ENCODE measurements at regions not wholly inside any gene's neighbourhood (a gene's known extent, or its start where the extent isn't known, plus 50 kb on each side); places are given as distances from the start of the nearest gene placed in this dataset.

DNA sequence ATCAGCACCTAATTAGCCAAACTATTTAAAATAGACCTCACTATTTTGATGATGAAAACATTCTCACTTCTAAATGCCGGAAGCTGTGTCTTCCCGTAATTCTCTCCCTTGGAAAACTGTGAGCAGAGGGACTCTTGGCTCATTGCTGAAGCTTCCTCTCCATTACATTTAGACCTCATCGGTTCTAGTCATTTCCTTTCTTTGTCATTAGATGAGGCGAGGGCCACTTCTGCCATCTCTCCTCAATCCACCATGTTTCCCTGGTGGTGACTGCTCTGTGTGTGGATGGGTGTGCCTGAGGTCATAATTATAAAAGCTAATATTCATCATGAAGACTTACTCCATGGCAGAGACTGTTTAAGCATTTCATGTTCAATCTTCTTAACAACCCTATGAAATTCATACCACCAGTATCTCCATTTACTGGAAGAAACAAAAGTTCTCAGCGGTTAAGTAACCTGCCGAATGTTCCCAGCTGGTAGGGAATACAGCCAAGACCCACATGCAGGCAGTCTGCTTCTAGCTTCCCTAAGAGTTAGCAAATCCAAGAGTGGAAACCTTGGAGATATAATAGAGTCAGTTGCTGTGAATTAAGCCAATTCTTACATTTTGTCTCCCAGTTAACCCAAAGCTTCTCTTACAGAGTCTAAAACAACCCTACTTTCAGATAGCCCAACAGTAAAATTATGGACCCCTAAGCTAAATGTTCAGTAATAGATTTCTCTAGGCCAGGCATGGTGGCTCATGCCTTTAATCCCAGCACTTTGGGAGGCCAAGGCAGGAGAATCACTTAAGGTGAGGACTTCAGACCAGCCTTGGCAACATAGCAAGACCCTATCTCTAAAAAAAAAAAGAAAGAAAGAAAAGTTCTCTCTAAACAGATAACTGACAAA lies 156.2 kb downstream of the ZBTB18 start:
- no peak overlapping the region for H3K4me3 ChIP-seq (ENCODE audit: control insufficient read depth, low read depth, low read length)
- peak; percentile 38 for DNase-seq (ENCODE audit: low read depth)
- TF ChIP-seq, protein P1, sequence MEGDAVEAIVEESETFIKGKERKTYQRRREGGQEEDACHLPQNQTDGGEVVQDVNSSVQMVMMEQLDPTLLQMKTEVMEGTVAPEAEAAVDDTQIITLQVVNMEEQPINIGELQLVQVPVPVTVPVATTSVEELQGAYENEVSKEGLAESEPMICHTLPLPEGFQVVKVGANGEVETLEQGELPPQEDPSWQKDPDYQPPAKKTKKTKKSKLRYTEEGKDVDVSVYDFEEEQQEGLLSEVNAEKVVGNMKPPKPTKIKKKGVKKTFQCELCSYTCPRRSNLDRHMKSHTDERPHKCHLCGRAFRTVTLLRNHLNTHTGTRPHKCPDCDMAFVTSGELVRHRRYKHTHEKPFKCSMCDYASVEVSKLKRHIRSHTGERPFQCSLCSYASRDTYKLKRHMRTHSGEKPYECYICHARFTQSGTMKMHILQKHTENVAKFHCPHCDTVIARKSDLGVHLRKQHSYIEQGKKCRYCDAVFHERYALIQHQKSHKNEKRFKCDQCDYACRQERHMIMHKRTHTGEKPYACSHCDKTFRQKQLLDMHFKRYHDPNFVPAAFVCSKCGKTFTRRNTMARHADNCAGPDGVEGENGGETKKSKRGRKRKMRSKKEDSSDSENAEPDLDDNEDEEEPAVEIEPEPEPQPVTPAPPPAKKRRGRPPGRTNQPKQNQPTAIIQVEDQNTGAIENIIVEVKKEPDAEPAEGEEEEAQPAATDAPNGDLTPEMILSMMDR (conservative IDR thresholded peaks at IDR 0.05; ENCODE audit: control insufficient read depth, insufficient read depth, low read depth, low read length): no peak

DNA sequence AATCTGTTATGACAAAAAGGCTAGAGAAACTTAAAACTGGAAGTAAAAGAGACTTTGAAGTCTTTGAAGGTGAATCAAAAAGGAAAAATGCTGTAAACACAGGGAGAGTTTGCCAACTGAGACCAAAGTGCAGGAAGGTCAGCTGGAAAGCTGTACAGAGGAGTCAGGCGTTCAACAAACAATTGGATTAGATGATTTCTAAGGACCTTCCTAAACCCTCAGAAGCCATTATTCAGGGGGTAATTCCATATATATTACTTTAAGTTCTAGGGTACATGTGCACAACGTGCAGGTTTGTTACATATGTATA lies 156.8 kb downstream of the ZBTB18 start:
- peak; percentile 48 for DNase-seq (ENCODE audit: low read depth)
- H3K4me3 ChIP-seq (ENCODE audit: control insufficient read depth, low read depth, low read length): no peak overlapping the region
- TF ChIP-seq, protein P1 (conservative IDR thresholded peaks at IDR 0.05; ENCODE audit: control insufficient read depth, insufficient read depth, low read depth, low read length): no peak

DNA sequence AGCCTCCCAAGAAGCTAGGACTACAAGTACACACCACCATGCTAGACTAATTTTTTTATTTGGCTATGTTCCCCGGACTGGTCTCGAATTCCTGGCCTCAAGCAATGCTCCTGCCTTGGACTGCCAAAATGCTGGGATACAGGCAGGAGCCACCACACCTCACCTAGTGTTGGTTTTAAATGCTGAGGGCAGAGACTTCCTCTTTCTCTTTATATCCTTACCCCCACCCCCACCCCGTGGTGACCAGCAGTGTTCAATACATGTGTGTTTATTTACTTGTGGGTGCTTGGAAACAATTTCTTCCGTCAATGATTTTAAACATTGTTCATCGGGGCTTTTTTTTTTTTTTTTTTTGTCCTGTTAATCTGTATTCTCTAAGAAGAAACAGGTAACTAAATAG lies 158.9 kb downstream of the ZBTB18 start:
- TF ChIP-seq, protein P1 (conservative IDR thresholded peaks at IDR 0.05; ENCODE audit: control insufficient read depth, insufficient read depth, low read depth, low read length): no peak
- H3K4me3 ChIP-seq (ENCODE audit: control insufficient read depth, low read depth, low read length): no peak overlapping the region
- DNase-seq (ENCODE audit: low read depth): no peak

DNA sequence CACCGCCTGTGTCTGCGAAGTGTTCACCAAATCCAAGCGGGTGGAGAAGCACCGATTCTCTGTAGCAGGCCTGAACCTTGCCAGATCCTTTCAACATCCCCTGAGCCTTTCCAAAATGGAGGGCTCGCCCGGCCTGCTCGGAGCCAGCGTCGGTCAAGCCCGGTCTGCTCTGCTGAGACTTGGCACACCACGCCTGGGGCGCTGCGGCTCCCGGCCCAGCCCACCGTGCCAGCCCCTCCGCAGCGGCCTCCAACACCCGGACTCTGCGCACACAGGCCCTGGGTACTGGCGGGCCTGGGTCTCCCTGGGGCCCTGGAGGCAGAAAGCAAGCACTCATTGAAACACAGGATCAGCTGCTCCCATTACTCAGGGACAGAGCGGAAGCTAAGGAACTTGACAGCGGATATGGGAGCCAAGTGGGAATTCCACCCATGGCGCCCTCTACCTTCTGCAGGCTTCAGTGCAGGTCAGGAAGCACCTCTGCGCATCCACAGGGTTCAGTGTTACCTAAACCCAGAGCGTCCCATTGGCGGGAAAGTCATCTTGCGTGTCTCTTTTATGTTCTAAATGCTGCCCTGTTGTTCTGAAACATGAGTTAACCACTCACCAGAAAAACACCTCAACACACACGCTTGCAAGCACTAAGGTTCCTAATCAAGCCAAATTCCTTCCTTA lies 159.9 kb downstream of the ZBTB18 start:
- peak; percentile 36 for DNase-seq (ENCODE audit: low read depth)
- TF ChIP-seq, protein P1 (conservative IDR thresholded peaks at IDR 0.05; ENCODE audit: control insufficient read depth, insufficient read depth, low read depth, low read length): peak; percentile 58
- H3K4me3 ChIP-seq (ENCODE audit: control insufficient read depth, low read depth, low read length): no peak overlapping the region

DNA sequence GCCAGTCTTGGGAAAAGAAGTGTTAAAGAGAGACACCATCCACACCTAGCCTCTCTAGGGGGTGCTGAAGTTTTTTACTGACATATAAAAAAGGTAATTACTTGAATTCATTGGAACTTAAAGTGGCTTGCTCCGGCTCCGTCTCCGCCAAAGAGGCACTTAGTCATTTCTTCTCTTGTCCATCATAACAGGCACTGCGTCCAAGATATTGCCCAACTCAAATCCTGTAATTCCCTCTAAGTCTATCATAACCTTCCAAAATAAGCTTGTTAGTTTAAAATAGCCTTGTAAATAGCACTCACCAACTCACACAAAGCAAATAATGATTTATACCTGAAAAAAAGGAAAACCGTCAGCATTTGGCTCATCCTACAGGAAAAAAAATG lies 160.5 kb downstream of the ZBTB18 start:
- H3K4me3 ChIP-seq (ENCODE audit: control insufficient read depth, low read depth, low read length): no peak overlapping the region
- DNase-seq (ENCODE audit: low read depth): peak; percentile 70
- TF ChIP-seq, protein P1 (conservative IDR thresholded peaks at IDR 0.05; ENCODE audit: control insufficient read depth, insufficient read depth, low read depth, low read length): no peak

DNA sequence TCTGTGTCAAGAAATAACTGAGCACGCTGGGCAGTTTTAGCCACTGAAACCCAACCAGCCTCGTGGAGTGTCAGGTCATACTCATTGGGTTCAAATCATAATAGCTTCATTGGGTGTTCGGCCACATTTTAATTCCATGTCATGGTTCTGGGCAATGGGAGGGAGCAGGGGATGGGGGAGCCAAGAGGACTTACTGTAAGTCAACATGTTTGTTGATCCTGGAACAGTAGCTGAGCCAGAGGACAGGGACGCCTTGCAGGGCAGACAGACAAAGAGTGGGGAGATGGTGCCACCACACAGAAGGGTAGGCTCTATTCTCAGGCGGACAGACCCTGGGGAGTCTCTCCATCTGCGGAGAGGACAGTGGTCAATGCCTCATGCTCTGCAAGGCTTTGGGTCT lies 161.1 kb downstream of the ZBTB18 start:
- DNase-seq (ENCODE audit: low read depth): no peak
- TF ChIP-seq, protein P1 (conservative IDR thresholded peaks at IDR 0.05; ENCODE audit: control insufficient read depth, insufficient read depth, low read depth, low read length): no peak

More for the DNA sequence above, 161.1 kb downstream of the ZBTB18 start:
- H3K4me3 ChIP-seq (ENCODE audit: control insufficient read depth, low read depth, low read length): no peak overlapping the region

All from fibroblast of mammary gland (primary cell).